NCI-H2171 (cell line): ENCODE measurements at regions not wholly inside any gene's neighbourhood (a gene's known extent, or its start where the extent isn't known, plus 50 kb on each side); places are given as distances from the start of the nearest gene placed in this dataset.

ENCODE experiments used
- DNase-seq: peaks from one replicate; lab custom pipeline; 2025; lab: John Stamatoyannopoulos, UW

- DNase-seq = no peak
These were observed 138.3 kb upstream of the ST6GAL2 start for GRCh38 chr2:107024269-107024668.

- no peak for DNase-seq
These were observed 139.4 kb upstream of the ST6GAL2 start for GRCh38 chr2:107025291-107025857.

GRCh38 chr2:107025869-107026380 is 140.0 kb upstream of the ST6GAL2 start:
- DNase-seq = no peak

GRCh38 chr2:107027205-107027604 is 141.2 kb upstream of the ST6GAL2 start:
- no peak for DNase-seq

- no peak for DNase-seq
These were observed 141.8 kb upstream of the ST6GAL2 start for GRCh38 chr2:107027810-107028209.

- no peak for DNase-seq
These were observed 142.7 kb upstream of the ST6GAL2 start for GRCh38 chr2:107028661-107029060.

GRCh38 chr2:107036293-107036692 is 150.3 kb upstream of the ST6GAL2 start:
- no peak for DNase-seq

GRCh38 chr2:107062173-107062572 is 176.2 kb upstream of the ST6GAL2 start:
- no peak for DNase-seq

- no peak for DNase-seq
These were observed 176.7 kb upstream of the ST6GAL2 start for GRCh38 chr2:107062599-107063220.

GRCh38 chr2:107063228-107063627 is 177.3 kb upstream of the ST6GAL2 start:
- no peak for DNase-seq

- no peak for DNase-seq
These were observed 178.8 kb upstream of the ST6GAL2 start for GRCh38 chr2:107064750-107065149.

GRCh38 chr2:107068069-107068916 is 182.3 kb upstream of the ST6GAL2 start:
- DNase-seq = no peak

- DNase-seq = no peak
These were observed 183.9 kb upstream of the ST6GAL2 start for GRCh38 chr2:107069890-107070289.

- DNase-seq = no peak
These were observed 186.4 kb upstream of the ST6GAL2 start for GRCh38 chr2:107072150-107072940.

- DNase-seq = no peak
These were observed 192.6 kb upstream of the ST6GAL2 start for GRCh38 chr2:107078584-107078983.

- DNase-seq = no peak
These were observed 200.5 kb upstream of the ST6GAL2 start for GRCh38 chr2:107086497-107086896.

- DNase-seq = no peak
These were observed 202.2 kb upstream of the ST6GAL2 start for GRCh38 chr2:107088156-107088555.

- DNase-seq = no peak
These were observed 205.3 kb upstream of the ST6GAL2 start for GRCh38 chr2:107091163-107091864.

- DNase-seq = no peak
These were observed 207.5 kb upstream of the ST6GAL2 start for GRCh38 chr2:107093426-107093957.

GRCh38 chr2:107094450-107094986 is 208.6 kb upstream of the ST6GAL2 start:
- no peak for DNase-seq

GRCh38 chr2:107102176-107102575 is 216.2 kb upstream of the ST6GAL2 start:
- no peak for DNase-seq
